22Rv1 (cell line): ENCODE measurements at regions not wholly inside any gene's neighbourhood (a gene's known extent, or its start where the extent isn't known, plus 50 kb on each side); places are given as distances from the start of the nearest gene placed in this dataset.

Source experiments
- ZFX ChIP-seq: fragments of 450-650 bp; IDR thresholded peaks from 2 replicates; pipeline ENCODE4 v1.6.1; 2017; ENCODE audit warnings: antibody characterized with exemption, borderline replicate concordance
- TF ChIP-seq, protein P1 (sequence below): fragments of 450-650 bp; IDR thresholded peaks from 2 replicates; pipeline ENCODE4 v1.5.1; 2017; ENCODE audit warnings: mild to moderate bottlenecking

GRCh38 chrY:12236399-12236798, 464.6 kb upstream of the USP9Y start:
- TF ChIP-seq, protein P1, sequence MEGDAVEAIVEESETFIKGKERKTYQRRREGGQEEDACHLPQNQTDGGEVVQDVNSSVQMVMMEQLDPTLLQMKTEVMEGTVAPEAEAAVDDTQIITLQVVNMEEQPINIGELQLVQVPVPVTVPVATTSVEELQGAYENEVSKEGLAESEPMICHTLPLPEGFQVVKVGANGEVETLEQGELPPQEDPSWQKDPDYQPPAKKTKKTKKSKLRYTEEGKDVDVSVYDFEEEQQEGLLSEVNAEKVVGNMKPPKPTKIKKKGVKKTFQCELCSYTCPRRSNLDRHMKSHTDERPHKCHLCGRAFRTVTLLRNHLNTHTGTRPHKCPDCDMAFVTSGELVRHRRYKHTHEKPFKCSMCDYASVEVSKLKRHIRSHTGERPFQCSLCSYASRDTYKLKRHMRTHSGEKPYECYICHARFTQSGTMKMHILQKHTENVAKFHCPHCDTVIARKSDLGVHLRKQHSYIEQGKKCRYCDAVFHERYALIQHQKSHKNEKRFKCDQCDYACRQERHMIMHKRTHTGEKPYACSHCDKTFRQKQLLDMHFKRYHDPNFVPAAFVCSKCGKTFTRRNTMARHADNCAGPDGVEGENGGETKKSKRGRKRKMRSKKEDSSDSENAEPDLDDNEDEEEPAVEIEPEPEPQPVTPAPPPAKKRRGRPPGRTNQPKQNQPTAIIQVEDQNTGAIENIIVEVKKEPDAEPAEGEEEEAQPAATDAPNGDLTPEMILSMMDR, result no peak
- TF ChIP-seq ZFX, result no peak
